Stimulated activated CD8-positive, alpha-beta memory T cell treated with anti-CD3 and anti-CD28 coated beads, Interleukin-4, amount 100 ng/mL, for 1 hour (primary cell): ENCODE measurements at regions not wholly inside any gene's neighbourhood (a gene's known extent, or its start where the extent isn't known, plus 50 kb on each side); places are given as distances from the start of the nearest gene placed in this dataset.
"Not testable (repeated sequence)": the region's sequence is repeated elsewhere in the genome, so short reads cannot be mapped to it uniquely, and the experiment has no call there.

Source experiments
- DNase-seq, 2 donors: peaks; one replicate each; pipeline ENCODE4 v3.0.0-alpha.2; 2020; ENCODE audit warnings: low read depth in 2 of 2, low spot score in 1 of 2

GRCh38 chr15:85196697-85197096 is 183.7 kb upstream of the AKAP13 start:
- DNase-seq: not testable (repeated sequence)

GRCh38 chr15:85197582-85197981 is 182.8 kb upstream of the AKAP13 start:
- DNase-seq: not testable (repeated sequence)

- DNase-seq: not testable (repeated sequence)
Measured at GRCh38 chr15:85198432-85198831, 182.0 kb upstream of the AKAP13 start.

GRCh38 chr15:85200215-85200614 is 180.2 kb upstream of the AKAP13 start:
- not testable (repeated sequence) for DNase-seq

GRCh38 chr15:85201118-85201793 is 179.1 kb upstream of the AKAP13 start:
- not testable (repeated sequence) for DNase-seq

GRCh38 chr15:85204481-85204880 is 175.9 kb upstream of the AKAP13 start:
- DNase-seq: not testable (repeated sequence)

GRCh38 chr15:85233791-85234325 is 146.5 kb upstream of the AKAP13 start:
- DNase-seq: not testable (repeated sequence)

- DNase-seq: not testable (repeated sequence)
Measured at GRCh38 chr15:85234450-85235196, 145.8 kb upstream of the AKAP13 start.

- not testable (repeated sequence) for DNase-seq
Measured at GRCh38 chr15:85244056-85244455, 136.3 kb upstream of the AKAP13 start.

- not testable (repeated sequence) for DNase-seq
Measured at GRCh38 chr15:85250938-85251542, 129.4 kb upstream of the AKAP13 start.

- DNase-seq: not testable (repeated sequence)
Measured at GRCh38 chr15:85253196-85253915, 127.0 kb upstream of the AKAP13 start.

- DNase-seq: not testable (repeated sequence)
Measured at GRCh38 chr15:85254961-85255360, 125.4 kb upstream of the AKAP13 start.

- not testable (repeated sequence) for DNase-seq
Measured at GRCh38 chr15:85255502-85255901, 124.9 kb upstream of the AKAP13 start.

GRCh38 chr15:85256009-85256997 is 124.1 kb upstream of the AKAP13 start:
- not testable (repeated sequence) for DNase-seq

- DNase-seq: not testable (repeated sequence)
Measured at GRCh38 chr15:85258062-85258445, 122.3 kb upstream of the AKAP13 start.

GRCh38 chr15:85258559-85259209 is 121.7 kb upstream of the AKAP13 start:
- not testable (repeated sequence) for DNase-seq

- not testable (repeated sequence) for DNase-seq
Measured at GRCh38 chr15:85260526-85260925, 119.9 kb upstream of the AKAP13 start.

- not testable (repeated sequence) for DNase-seq
Measured at GRCh38 chr15:85262461-85263055, 117.8 kb upstream of the AKAP13 start.
